Iris pigment epithelial cell (primary cell): ENCODE measurements at regions not wholly inside any gene's neighbourhood (a gene's known extent, or its start where the extent isn't known, plus 50 kb on each side); places are given as distances from the start of the nearest gene placed in this dataset.

Experiments
- DNase-seq: peaks from one replicate; pipeline ENCODE4 v3.0.0-alpha.2; 2011; ENCODE audit warnings: low read depth

- no peak for DNase-seq
Observed at GRCh38 chr5:135662061-135662481, 83.3 kb upstream of the CXCL14 start.

GRCh38 chr5:135660826-135661575 lies 82.2 kb upstream of the CXCL14 start:
- peak; percentile 1 for DNase-seq

GRCh38 chr5:135657536-135658305 lies 78.9 kb upstream of the CXCL14 start:
- DNase-seq = no peak

GRCh38 chr5:135655468-135655815 lies 76.7 kb upstream of the CXCL14 start:
- no peak for DNase-seq

GRCh38 chr5:135654761-135655467 lies 76.1 kb upstream of the CXCL14 start:
- no peak for DNase-seq

GRCh38 chr5:135651156-135651555 lies 72.4 kb upstream of the CXCL14 start:
- DNase-seq = peak; percentile 1

GRCh38 chr5:135650081-135650480 lies 71.3 kb upstream of the CXCL14 start:
- no peak for DNase-seq

GRCh38 chr5:135649435-135649834 lies 70.6 kb upstream of the CXCL14 start:
- DNase-seq = no peak

- no peak for DNase-seq
Observed at GRCh38 chr5:135648116-135648515, 69.3 kb upstream of the CXCL14 start.

- DNase-seq = no peak
Observed at GRCh38 chr5:135645336-135646180, 66.8 kb upstream of the CXCL14 start.

GRCh38 chr5:135644816-135645215 lies 66.0 kb upstream of the CXCL14 start:
- DNase-seq = no peak

- no peak for DNase-seq
Observed at GRCh38 chr5:135643881-135644766, 65.3 kb upstream of the CXCL14 start.

- no peak for DNase-seq
Observed at GRCh38 chr5:135642934-135643333, 64.1 kb upstream of the CXCL14 start.

- no peak for DNase-seq
Observed at GRCh38 chr5:135642488-135642870, 63.7 kb upstream of the CXCL14 start.

- DNase-seq = no peak
Observed at GRCh38 chr5:135641734-135642487, 63.1 kb upstream of the CXCL14 start.

- no peak for DNase-seq
Observed at GRCh38 chr5:135641319-135641718, 62.5 kb upstream of the CXCL14 start.

GRCh38 chr5:135635451-135635850 lies 56.7 kb upstream of the CXCL14 start:
- DNase-seq = no peak

GRCh38 chr5:135632798-135633197 lies 54.0 kb upstream of the CXCL14 start:
- DNase-seq = no peak

GRCh38 chr5:135631391-135631790 lies 52.6 kb upstream of the CXCL14 start:
- no peak for DNase-seq

- no peak for DNase-seq
Observed at GRCh38 chr5:135629666-135630065, 50.9 kb upstream of the CXCL14 start.
